CD4-positive, alpha-beta T cell treated with Interleukin-12 subunit alpha and Interleukin-12 subunit beta, for 1 hour (primary cell): ENCODE measurements at regions not wholly inside any gene's neighbourhood (a gene's known extent, or its start where the extent isn't known, plus 50 kb on each side); places are given as distances from the start of the nearest gene placed in this dataset.

Experiments used
- DNase-seq: peaks from one replicate; pipeline ENCODE4 v3.0.0-alpha.2; 2020

DNA sequence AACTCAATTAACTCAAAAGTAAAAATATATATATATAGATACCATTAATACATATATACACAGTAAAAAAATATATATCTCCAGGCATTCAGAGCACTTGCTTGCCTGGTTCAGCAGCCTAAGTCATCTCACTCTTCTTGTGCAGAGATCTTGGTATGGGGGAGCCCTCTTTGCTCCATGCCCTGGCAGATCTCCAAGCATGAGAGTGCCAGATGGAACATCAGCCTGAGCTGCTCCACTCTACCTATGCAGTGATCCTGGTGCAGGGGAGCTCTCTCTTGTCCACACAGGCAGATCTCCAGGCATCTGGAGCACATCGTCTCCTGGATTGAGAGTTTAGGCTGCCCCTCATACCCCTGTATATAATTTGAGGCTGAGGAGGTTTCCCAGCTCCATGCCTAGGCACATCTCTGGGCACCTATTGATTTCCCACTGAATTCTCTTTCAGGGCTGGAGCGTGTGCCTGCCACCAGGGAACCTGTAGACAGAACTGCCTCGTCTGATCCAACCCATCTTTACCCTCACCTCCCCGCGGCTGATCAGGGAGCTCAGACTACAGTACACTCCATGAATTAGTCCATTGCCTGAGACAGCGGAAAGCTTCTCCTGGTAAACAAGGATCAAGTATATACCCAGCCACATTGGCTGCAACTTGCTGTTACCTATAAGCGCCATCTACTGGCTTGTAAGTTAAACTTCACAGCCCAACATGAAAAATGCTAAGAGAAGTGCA, 342.4 kb upstream of the GRIA1 start:
- no peak for DNase-seq

DNA sequence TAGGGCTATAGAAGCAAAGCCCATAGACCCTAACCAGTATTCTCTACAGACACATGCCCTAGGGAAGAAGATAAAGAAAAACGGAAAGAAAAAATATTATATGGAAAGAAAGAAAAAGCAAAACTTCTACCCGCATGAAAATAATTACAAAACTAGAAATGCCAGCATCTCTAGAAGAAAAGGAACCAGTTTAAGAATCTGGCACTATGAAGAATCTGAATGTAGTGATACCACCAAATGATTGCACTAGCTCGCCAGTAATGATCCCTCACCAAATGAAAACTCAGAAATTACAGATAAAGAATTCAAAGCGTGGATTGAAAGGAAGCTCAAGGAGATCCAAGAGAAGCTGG, 341.9 kb upstream of the GRIA1 start:
- DNase-seq, result no peak

DNA sequence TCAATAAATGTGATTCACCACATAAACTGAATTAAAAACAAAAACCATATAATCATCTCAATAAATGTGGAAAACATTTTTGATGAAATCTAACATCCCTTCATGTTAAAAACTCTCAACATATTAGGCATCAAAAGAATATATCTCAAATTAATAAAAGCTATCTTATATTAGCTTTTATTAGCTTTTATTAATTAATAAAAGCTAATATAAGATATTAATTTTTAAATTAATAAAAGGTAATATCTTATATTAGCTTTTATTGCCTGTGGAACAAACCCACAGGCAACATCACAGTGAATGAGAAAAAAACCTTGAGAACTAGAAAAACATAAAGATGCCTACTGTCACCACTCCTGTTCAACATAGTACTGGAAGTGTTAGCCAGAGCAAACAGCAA, 338.9 kb upstream of the GRIA1 start:
- no peak for DNase-seq

DNA sequence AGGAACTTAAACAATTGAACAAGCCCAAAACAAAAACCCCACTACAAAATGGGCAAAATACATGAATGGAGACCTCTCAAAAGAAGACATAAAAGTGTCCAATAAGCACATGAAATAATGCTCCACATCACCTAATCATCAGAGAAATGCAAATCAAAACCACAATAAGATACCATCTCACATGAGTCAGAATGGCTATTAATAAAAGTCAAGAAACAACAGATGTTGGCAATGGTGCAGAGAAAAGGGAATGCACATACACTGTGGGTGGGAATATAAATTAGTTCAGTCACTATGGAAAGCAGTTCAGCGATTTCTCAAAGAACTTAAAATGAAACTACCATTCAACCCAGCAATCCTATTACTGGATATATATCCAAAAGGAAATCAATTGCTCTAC, 337.4 kb upstream of the GRIA1 start:
- DNase-seq, result no peak

DNA sequence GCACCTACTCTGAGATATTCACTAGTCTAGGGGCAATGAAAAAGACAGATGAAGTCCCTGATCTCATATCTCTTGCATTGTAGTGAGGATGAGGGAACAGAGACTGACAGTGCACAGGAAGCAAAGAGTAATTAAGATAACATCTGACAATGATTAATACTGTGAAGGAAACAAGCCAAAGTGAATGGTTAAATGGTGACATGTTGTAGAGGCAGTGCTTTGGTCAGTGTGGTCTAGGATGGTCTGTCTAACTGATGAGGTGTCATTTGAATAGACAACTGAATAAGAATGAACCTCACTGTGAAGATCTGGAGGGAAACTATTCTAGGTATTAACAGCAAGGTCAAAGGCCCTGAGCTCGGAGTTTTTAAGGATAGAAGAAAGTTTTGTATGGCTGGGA, 333.3 kb upstream of the GRIA1 start:
- DNase-seq, result no peak

DNA sequence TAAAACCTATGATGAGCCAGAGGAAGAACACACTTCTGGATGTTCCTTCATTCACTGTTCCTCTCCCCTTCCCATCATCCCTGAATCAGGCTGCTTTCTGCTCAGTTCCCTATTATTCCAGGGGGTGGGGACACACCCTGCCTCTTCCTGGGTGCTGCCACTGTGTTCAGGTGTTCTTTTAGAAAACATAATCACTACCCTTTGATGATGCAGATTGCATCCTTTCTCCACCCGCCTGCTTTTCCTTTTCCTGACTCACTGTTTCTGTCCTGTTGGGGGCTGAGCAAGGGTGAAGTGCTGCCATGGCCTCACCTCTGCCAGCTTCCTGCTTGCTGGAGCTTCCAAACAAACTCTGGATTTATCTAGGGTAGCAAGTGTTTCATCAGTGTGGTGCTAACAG, 331.9 kb upstream of the GRIA1 start:
- no peak for DNase-seq

DNA sequence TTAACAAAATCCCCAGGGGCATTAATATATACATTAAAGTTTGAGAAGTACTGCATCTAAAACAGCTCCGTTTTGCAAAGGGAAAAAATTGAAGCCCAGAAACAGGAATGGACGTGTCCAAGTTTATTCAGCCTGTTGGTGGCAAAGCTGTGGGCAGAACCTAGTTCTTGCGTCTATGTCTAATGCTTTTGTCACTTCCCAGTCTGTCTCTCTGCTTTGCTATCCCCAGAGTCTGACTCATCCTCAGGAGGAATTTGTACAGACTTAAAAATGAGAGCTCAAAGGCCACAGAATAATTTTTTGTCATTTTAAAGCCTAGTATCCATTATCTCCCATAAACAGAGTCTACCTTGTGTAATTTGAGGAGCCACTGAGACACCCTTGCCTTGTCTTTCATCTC, 330.9 kb upstream of the GRIA1 start:
- DNase-seq, result no peak

DNA sequence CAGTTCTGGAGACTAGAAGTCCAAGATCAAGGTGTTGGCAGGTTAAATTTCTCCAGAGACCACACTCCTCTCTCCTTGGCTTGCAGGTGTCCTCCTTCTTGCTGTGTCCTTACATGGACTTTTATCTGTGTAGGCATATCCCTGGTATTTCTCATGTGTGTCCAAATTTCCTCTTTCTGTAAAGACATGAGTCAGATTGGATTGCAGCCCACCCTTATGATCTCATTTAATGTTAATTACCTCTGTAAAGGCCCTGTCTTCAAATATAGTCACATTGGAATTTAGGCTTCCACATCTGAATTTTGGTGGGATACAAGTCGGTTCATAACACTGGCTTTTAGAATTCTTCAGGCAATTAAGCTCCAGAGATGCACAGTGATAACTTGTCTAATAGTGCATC, 322.2 kb upstream of the GRIA1 start:
- DNase-seq, result no peak

DNA sequence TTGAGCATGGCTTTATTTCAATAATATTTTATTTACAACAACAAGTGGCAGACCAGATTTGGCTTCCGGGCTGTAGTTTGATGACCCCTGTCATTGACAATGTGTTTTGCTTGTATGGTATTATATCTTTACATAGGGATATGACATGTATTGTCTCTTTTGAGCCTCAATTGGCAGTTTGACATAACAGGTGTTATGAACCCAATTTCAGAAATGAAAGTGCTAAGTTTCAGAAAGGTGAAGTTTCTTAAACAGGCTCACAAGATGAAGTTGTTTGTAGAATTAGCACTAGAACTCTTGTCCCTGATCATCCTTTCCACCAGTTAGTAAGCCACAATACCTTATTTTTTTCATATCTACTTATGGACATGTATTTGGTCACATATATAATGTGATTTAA, 303.0 kb upstream of the GRIA1 start:
- no peak for DNase-seq

DNA sequence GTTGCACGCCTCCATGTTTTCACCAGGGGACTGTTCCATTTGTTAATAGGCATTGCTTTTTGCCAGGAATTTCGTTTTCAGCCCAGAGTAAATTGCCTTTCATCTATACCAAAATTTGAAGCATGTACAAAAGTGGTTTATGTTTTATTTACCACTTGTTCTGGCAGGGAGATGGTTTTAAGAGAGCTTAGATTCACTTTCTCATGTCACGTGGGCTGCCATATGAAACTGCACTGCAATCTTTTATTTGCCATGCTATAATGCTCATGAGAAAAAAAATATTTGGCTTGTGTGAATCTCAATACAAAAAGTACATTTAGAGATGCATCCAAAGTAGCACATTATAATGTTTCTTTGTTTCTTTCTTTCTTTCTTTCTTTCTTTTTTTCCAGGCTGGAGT, 284.1 kb upstream of the GRIA1 start:
- no peak for DNase-seq

DNA sequence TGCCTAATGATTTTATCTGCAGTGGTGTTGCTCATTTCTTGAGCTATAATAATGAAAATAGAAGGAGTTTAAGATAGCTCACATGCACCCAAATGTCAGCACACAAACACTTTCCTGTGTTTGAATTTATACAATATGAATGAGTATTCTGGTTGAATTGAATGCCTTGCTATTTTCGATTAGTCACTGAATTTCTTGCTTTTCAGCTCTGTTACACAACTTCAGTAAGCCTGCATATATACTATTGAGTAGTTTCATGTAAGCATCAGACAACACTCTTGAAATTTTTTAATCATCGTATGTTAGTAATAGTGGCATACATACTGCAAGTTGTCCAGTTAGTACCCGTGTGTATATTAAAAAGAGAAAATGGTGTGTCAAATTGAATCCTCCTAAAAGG, 281.5 kb upstream of the GRIA1 start:
- DNase-seq, result no peak

DNA sequence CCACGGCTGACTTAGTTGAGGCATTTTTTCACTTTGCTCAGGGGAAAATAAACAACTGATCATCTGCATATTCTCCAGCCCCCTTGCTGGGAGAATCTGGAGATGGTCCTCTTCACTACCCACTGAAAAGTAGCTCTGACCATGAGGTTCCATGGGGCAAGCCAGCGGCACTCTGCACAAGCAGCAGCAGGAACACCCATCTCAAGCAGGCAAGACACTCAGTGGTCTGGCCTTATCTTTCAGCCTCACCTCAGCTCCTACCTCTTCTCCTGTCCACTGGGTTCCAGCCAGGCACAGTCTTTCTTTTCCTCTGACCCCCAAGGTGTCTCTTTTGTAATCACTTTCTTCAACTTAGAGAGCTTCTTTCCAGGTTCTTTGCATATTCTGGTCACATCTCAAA, 280.8 kb upstream of the GRIA1 start:
- DNase-seq, result no peak

DNA sequence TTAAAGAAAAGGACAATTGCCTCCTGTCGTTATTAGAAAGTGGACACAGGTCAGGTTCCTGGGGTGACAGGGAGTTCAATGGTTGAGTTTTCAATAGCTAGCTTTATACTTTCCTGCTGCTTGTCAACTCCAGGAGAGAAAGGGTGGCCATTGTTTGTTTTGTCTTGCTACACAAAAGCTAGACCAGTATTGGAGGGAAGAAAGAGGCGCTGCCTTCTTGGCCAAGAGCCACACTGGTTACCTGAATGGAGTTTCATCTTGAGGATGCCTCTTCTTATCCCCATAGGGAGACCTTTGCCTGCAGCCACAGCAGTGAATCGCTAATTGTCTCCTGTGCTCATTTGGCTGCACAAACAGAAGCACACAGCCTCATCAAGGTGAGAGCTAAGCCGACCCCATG, 279.4 kb upstream of the GRIA1 start:
- DNase-seq, result no peak

DNA sequence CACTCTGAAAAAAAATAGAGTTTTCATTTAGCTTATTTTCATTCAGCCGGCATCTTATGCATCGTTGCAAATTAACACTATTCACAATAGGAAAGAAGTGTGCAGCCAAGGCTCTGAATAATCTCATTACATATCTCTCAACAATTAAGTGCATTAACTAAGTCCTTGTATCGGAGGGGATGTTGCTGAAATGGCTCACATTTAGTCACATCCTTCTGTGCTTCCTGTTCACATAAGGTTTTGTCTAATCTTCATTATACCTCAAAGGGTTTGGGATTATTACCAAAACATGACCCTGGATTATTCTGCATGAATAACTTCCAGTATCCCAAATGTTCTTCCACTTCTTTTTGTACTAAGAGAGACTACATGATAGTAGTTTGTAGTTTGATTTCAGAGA, 278.0 kb upstream of the GRIA1 start:
- DNase-seq, result no peak

DNA sequence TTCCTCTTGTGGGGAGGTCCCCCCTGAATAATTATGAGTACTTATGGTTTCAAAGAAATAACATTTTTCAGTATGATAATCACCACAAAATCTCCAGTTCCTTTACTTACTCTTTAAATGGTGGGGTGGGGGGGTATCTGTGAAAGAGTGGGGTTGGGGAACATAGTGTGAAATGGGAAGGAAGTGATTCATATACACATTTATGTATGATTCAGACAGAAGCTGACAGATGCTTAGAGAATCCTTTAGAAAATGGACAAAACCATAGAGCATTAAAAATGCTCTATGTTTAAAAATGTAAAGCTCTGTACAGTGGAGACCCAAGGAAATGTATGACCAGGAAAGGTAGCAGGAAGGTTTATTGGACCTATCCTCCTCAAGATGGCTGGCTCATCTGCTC, 267.5 kb upstream of the GRIA1 start:
- no peak for DNase-seq

DNA sequence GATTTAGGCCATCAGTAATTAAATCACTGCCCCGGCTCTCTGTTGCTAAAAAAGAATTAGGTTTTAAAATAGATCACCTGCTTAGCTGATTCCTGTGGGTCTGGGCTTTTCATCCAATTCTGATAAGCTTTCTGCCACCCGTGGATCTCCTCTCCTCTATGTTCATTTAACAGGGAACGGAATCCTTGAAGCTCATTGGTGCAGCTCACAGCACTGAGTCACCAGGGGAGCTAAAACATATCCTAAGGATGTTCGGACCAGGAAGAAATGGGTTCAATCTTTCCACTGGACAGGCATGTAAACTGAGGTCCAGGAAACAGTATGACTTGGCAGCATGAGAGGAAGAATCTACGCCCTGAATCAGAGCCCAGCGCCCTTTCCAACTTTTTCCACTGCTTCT, 267.1 kb upstream of the GRIA1 start:
- DNase-seq, result no peak

DNA sequence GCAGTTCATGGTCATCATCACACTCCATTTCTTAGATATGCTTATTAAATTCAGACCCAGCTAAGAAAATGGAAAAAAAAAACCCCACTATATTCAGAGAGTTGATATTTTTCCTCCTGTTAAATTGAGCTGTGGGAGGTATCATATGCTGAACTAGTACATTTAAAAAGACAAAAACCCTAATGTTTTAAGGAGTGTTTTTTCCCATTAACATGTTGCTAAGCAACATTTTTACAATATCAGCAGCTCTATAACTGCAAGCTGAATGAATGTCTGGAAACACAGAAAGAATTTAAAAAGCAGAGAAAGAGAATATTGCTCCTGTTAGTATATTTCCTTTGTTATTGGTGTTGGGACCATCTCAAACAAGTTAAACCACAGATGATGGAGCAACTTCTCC, 265.8 kb upstream of the GRIA1 start:
- no peak for DNase-seq

DNA sequence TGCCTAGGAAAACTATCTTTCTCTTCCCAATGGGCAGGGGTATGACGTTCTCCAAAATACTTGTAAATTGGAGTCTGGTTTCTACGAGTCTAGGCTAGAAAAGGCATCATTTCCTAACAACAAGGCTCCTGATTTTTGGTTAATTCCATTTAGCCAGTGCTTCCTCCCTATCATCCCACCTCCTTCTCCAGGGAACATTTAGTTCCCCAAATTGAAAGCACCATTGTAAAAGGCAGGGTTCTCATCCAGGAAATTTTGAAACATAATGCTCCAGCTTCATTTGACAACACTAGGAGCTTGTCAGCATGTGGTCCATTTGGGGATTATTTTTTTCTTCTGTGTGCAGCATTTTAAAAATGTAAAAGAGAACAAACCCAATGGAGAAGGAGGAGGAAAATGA, 256.5 kb upstream of the GRIA1 start:
- DNase-seq, result no peak

DNA sequence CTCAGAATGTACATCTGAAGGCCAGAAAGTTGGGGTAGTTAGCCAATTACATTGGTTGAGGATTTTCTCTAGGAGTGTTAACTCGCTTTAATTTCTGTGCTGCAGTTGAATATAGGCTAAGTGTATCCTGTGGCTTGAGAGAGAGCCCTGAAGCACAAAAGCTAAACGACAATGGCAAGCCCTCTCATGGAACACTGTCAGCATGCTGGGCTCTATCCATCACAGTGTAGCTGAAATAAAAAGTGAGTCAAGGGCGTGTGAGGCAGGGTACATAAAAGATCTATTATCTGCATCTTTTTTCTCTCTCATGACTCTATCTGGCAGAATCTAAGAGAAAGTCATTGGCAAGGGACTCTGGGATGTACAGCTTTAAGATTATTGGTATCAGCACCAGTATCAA, 254.2 kb upstream of the GRIA1 start:
- no peak for DNase-seq

DNA sequence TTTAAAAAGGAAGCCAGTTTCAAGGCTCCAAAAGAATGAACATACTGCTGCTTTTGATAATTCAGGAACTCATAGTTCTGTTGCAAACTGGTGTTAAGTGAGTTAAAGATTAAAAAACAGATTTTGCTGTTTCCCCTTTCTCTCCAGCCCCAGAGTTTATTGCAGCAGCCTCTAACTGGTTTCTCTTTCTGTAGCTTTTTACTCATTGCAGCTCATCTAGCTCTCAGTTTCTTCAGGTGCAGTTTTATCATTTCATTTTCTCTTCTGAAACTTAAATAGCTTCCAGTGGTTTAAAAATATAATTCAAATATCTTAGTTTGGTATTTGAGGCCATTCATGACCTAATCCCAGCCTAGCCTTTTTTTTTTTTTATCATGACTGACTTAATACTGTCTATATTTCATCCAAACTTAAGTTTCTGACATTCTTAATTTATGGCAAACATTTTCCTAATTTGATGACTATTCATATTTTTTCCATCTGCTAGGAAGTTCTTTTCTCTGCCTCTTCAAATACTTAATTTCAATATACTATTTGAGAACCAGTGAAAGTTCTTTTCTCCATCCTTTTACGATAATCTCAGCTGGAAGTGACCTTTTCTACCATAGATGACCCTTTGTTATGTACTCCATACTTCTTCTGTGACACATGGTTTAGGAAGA, 252.7 kb upstream of the GRIA1 start:
- no peak for DNase-seq

DNA sequence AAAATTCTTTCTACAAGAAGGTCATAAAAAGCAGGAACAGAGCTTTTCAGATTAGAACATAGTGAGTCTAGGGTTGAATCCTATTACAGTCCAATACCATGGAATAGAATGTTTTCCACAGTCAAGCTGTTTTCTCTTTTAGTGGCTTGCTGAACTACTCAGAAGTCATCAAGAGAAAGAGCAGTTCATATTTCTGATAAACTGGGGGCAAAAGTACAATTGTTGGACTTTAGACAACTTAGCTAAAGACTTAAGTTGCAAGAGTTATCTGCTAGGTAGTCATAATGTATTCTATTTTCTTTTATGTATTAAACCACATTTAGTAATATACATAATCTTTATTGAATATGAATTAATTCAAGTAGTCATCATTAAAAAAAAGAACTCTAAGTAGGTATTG, 233.1 kb upstream of the GRIA1 start:
- DNase-seq, result no peak

DNA sequence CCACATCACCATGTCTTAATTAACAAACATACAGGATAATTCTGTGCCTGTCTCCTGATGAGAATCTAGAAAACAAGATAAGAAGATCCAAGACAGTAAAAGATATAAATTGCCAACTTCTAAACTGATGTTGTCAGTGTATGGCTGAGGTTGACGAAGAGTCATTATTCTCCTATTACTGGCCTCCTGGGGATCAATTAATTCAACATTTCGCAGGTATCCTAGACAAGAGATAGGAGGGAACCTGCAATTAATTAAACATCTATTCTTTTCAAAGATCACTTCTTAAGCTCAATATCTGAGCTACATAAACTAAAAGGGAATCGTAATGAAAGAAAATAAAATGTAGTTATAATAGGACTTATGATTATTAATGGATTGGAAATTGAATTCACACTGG, 232.0 kb upstream of the GRIA1 start:
- no peak for DNase-seq

DNA sequence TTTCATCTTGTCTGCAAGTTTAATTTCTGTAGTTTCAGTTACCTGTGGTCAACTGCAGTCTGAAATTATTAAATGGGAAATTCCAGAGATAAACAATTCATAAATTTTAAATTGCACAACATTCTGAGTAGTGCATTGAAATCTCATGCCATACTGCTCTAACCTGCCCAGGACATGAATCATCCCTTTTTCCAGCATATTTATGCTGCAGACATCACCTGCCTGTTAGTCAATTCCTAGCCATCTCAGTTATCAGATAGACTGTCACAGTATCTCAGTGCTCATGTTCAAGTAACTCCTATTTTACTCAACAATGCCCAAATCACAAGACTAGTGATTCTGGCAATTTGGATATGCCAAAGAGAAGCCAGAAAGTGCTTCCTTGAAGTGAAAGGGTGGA, 223.0 kb upstream of the GRIA1 start:
- no peak for DNase-seq

DNA sequence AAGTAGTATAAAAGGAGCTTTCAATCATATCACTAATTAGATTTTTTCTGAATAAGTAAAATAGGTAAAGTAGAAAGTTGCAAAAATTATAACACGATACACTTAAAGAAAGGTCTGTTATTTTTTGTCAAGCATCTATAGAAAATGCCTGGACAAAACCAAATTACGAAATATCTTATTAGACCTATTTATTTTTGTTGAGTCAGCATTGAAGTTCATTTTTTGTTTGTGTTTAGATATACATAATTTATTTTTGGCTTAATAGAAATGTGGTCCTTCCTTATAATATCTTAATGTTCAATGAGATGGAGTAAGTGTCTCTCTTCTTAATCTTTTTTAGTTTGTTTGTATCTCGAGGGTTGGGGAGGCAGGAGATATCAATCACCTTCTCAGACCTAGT, 214.8 kb upstream of the GRIA1 start:
- DNase-seq, result no peak

DNA sequence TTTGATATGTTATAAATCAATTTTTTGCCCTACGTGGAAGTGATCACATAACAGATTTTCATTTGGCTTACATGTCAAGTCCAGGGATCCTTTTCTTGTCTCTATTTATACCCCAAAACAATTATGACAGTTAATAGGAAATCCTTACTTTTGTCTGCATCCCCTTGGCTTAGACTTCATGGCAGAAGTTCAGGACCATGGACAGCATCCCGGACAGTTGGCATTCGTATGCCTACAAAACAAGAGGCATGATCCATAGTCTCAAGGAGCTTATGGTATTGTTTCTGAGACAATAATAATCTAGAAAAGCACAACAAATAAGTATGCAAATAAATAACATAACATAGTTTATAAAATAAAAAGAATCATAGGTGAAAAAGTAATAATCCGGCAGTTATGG, 214.3 kb upstream of the GRIA1 start:
- DNase-seq, result no peak
